ENCODE measurements at regions not wholly inside any gene's neighbourhood (a gene's known extent, or its start where the extent isn't known, plus 50 kb on each side); places are given as distances from the start of the nearest gene placed in this dataset.
A peak's percentile ranks its signal among the peaks of the same experiment; 100 is the strongest.

GRCh38 chr5:33241802-33242201 lies 199.0 kb upstream of the TARS1 start:
- FAIRE-seq = peak; percentile 82
- Histone ChIP-seq H3K9ac (replicated peaks; ENCODE audit: extremely low read depth, insufficient read depth, low read length) (no peak overlapping the region), H2AFZ (ENCODE audit: low read depth, low read length) (no peak overlapping the region), H3K27ac (ENCODE audit: insufficient read depth, low read depth, low read length) (no peak overlapping the region), H4K20me1 (replicated peaks; ENCODE audit: control insufficient read depth, extremely low read depth, insufficient read depth, low read length) (no peaks in the 10 kb centered on the region), H3K36me3 (ENCODE audit: control insufficient read depth in 2 of 2, extremely low read depth in 1 of 2, insufficient read depth in 2 of 2, low read length in 2 of 2) (no peaks in the 10 kb centered on the region), H3K9me3 (replicated peaks; ENCODE audit: control insufficient read depth, insufficient read depth, low read length) (no peaks in the 10 kb centered on the region), H3K9me1 (replicated peaks; ENCODE audit: control insufficient read depth, extremely low read depth, insufficient read depth, low read length) (no peaks in the 10 kb centered on the region), H3K4me1 (ENCODE audit: control insufficient read depth, extremely low read depth, insufficient read depth, low read length) (peaks cover 13% of the 10 kb centered on the region), H3K4me3 (replicated peaks in 1 of 3; ENCODE audit: insufficient read depth in 1 of 3, low read depth in 1 of 3, low read length in 3 of 3) (no peak overlapping the region), H3K79me2 (ENCODE audit: control insufficient read depth, insufficient read depth, low read length) (no peaks in the 10 kb centered on the region), H3K4me2 (ENCODE audit: insufficient read depth, low read length) (peak overlapping the region; percentile 6), H3K27me3 (ENCODE audit: control insufficient read depth in 2 of 2, insufficient read depth in 2 of 2, low read length in 2 of 2) (no peaks in the 10 kb centered on the region)
- dilution Hi-C loops (cut with MboI; ENCODE audit: extremely low pct_ligation_motif_present, low sequenced_read_pairs) (no loop called here), intact Hi-C loops (cut with micrococcal nuclease) (loop anchor here (1.0 to 2.0 kb wide), 4 partner anchors 12 to 123 kb away; no protein-coding TSS in a partner anchor)
- CTCF ChIA-PET = interaction anchor here (0.7 to 3.0 kb wide), 6 partner anchors 17 to 176 kb away, joined by 3 to 9 read pairs (median 4); no protein-coding TSS in a partner anchor
- POLR2A ChIA-PET = no interaction called here
- BruUV-seq (replicated peaks) = no TSS peak
- no peak for TF ChIP-seq EZH2 (IDR thresholded peaks at IDR 0.05; ENCODE audit: borderline replicate concordance, low read depth, low read length, severe bottlenecking)
- peak; percentile 90 for TF ChIP-seq GATA2 (IDR thresholded peaks at IDR 0.05; ENCODE audit: insufficient read depth, insufficient read length, low read depth, low read length)
- TF ChIP-seq JUN (IDR thresholded peaks at IDR 0.05; ENCODE audit: borderline replicate concordance, insufficient read depth, insufficient read length, low read depth) = peak; percentile 58
- TF ChIP-seq, protein P1, sequence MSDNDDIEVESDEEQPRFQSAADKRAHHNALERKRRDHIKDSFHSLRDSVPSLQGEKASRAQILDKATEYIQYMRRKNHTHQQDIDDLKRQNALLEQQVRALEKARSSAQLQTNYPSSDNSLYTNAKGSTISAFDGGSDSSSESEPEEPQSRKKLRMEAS (IDR thresholded peaks at IDR 0.05; ENCODE audit: insufficient read depth, insufficient read length) = no peak
- TF ChIP-seq MYC (IDR thresholded peaks at IDR 0.05; ENCODE audit: low read depth, low read length) = no peak
- TF ChIP-seq, protein P2, sequence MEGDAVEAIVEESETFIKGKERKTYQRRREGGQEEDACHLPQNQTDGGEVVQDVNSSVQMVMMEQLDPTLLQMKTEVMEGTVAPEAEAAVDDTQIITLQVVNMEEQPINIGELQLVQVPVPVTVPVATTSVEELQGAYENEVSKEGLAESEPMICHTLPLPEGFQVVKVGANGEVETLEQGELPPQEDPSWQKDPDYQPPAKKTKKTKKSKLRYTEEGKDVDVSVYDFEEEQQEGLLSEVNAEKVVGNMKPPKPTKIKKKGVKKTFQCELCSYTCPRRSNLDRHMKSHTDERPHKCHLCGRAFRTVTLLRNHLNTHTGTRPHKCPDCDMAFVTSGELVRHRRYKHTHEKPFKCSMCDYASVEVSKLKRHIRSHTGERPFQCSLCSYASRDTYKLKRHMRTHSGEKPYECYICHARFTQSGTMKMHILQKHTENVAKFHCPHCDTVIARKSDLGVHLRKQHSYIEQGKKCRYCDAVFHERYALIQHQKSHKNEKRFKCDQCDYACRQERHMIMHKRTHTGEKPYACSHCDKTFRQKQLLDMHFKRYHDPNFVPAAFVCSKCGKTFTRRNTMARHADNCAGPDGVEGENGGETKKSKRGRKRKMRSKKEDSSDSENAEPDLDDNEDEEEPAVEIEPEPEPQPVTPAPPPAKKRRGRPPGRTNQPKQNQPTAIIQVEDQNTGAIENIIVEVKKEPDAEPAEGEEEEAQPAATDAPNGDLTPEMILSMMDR (IDR thresholded peaks at IDR 0.05; ENCODE audit: extremely low read depth in 1 of 2, insufficient read depth in 1 of 2, low read depth in 1 of 2, low read length in 2 of 2) = no peak
- peak; percentile 32 for TF ChIP-seq POLR2A (IDR thresholded peaks at IDR 0.05; ENCODE audit: low read depth, low read length)
- peak; percentile 75 for TF ChIP-seq POLR2AphosphoS5 (IDR thresholded peaks at IDR 0.05; ENCODE audit: insufficient read depth, low read depth, low read length)
- peak; percentile 26 for TF ChIP-seq FOS (IDR thresholded peaks at IDR 0.05; ENCODE audit: borderline replicate concordance, insufficient read depth, low read length)
- DNase-seq (ENCODE audit: low read depth, low spot score) = peak; percentile 93

All from endothelial cell of umbilical vein (primary cell).